ENCODE measurements at regions not wholly inside any gene's neighbourhood (a gene's known extent, or its start where the extent isn't known, plus 50 kb on each side); places are given as distances from the start of the nearest gene placed in this dataset.

DNA sequence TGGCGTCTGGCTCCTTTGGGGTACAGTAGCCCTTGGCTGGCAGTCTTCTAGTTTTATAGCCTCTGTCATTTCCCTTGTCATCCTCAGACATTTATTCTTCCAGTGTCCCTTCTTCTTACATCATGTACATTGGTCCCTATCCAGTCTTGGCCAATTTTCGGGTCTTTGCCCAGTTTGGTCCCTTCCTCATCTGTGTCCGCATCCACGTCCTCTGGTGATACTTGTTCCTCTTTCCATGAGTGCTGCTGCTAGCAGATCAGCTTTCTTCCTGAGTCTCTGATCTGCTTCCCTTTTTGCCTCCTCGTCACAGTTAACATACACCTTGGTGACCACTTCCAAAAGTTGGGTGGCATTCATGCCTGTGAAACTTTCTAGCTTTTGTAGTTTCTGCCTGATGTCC lies 86.2 kb upstream of the GPR6 start:
- Mint-ChIP-seq H3K27ac (ENCODE audit: unreplicated experiment) (peak overlapping the region; percentile 46), H3K4me1 (peaks cover 16% of the 10 kb centered on the region), H3K4me3 (no peak overlapping the region), H3K36me3 (ENCODE audit: low read depth) (peaks cover 3% of the 10 kb centered on the region), H3K27me3 (ENCODE audit: low read depth) (no peaks in the 10 kb centered on the region), H3K9me3 (peaks cover 13% of the 10 kb centered on the region)
- TF ChIP-seq, protein P1, sequence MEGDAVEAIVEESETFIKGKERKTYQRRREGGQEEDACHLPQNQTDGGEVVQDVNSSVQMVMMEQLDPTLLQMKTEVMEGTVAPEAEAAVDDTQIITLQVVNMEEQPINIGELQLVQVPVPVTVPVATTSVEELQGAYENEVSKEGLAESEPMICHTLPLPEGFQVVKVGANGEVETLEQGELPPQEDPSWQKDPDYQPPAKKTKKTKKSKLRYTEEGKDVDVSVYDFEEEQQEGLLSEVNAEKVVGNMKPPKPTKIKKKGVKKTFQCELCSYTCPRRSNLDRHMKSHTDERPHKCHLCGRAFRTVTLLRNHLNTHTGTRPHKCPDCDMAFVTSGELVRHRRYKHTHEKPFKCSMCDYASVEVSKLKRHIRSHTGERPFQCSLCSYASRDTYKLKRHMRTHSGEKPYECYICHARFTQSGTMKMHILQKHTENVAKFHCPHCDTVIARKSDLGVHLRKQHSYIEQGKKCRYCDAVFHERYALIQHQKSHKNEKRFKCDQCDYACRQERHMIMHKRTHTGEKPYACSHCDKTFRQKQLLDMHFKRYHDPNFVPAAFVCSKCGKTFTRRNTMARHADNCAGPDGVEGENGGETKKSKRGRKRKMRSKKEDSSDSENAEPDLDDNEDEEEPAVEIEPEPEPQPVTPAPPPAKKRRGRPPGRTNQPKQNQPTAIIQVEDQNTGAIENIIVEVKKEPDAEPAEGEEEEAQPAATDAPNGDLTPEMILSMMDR (conservative IDR thresholded peaks at IDR 0.05) = no peak
- no peak for DNase-seq (ENCODE audit: low read depth, low spot score)

DNA sequence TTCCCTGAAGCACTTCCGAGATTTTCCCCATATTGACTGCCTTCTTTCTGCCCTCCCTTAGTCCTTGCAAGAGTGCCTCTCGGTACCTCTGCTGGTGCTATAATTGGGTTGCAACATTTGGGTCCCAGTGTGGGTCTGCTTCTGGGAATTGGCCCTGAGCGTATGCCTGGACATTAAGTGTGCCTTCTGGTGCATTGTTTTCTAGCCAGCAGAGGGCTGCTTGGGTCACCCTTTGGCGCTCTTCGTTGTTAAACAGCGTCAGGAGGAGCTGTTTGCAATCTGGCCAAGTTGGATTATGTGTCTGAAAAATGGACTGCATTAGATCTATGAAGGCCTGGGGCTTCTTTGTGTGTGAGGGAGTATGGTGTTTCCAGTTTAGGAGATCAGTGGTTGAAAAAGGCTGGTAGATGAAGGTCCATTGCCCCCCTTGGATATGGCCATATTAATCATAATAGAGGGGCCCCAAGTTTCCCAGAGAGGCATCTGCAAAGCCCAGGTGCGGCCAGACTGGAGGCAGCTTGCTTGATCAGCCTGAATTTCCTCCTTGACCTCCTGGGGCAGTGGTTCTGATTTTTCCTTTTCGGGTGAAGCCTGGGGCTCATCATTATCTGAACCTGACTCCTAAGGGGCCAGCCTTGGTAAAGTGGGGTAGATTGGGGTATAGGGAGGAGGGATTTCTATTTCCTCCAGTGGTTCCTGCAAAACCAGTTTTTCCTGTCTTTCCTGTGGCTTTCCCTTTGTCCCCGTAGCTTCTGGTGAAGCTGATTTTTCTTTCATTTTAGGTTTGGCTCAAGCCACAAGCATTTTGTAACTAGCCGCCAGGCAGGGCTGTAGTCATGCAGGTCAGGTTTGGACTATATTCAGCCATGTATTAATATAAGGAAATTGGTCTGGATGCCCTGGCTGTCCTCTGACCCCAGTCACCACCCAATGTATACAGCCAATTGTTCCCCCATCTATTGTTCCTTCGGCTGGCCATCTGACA lies 85.4 kb upstream of the GPR6 start:
- Mint-ChIP-seq H3K4me1 (peaks cover 24% of the 10 kb centered on the region), H3K27ac (ENCODE audit: unreplicated experiment) (no peak overlapping the region), H3K4me3 (no peak overlapping the region), H3K27me3 (ENCODE audit: low read depth) (no peaks in the 10 kb centered on the region), H3K36me3 (ENCODE audit: low read depth) (peaks cover 3% of the 10 kb centered on the region), H3K9me3 (peaks cover 13% of the 10 kb centered on the region)
- no peak for DNase-seq (ENCODE audit: low read depth, low spot score)
- TF ChIP-seq, protein P1 (conservative IDR thresholded peaks at IDR 0.05) = no peak

- H3K4me1 Mint-ChIP-seq = peaks cover 26% of the 10 kb centered on the region
- H3K27ac Mint-ChIP-seq (ENCODE audit: unreplicated experiment) = no peak overlapping the region
- peaks cover 3% of the 10 kb centered on the region for H3K36me3 Mint-ChIP-seq (ENCODE audit: low read depth)
- peaks cover 13% of the 10 kb centered on the region for H3K9me3 Mint-ChIP-seq
- H3K4me3 Mint-ChIP-seq = no peak overlapping the region
- no peaks in the 10 kb centered on the region for H3K27me3 Mint-ChIP-seq (ENCODE audit: low read depth)
- DNase-seq (ENCODE audit: low read depth, low spot score) = no peak
- TF ChIP-seq, protein P1 (conservative IDR thresholded peaks at IDR 0.05) = no peak
These were observed 84.5 kb upstream of the GPR6 start for GRCh38 chr6:109893606-109894005.

DNA sequence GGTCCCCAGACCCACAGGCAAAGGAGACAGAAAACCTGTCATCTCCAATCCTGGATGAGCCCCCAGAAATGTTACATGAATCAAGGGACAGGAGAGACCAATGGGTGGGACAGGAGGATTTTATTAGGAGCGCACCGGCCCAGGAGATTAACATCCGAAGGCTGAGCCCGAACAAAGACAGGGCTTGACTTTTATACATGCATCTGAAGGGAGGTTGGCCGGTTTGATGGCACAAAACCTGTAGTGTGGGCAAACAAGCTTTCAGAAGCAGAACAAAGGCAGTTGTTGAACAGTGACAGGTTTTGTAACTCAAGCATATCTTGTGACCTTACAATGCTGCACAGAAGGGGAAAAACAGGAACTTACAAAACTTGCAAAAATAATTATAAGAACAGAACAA lies 83.9 kb upstream of the GPR6 start:
- H3K9me3 Mint-ChIP-seq = peaks cover 13% of the 10 kb centered on the region
- no peak overlapping the region for H3K4me3 Mint-ChIP-seq
- peaks cover 26% of the 10 kb centered on the region for H3K4me1 Mint-ChIP-seq
- H3K27me3 Mint-ChIP-seq (ENCODE audit: low read depth) = no peaks in the 10 kb centered on the region
- H3K27ac Mint-ChIP-seq (ENCODE audit: unreplicated experiment) = no peak overlapping the region
- peaks cover 3% of the 10 kb centered on the region for H3K36me3 Mint-ChIP-seq (ENCODE audit: low read depth)
- DNase-seq (ENCODE audit: low read depth, low spot score) = no peak
- TF ChIP-seq, protein P1 (conservative IDR thresholded peaks at IDR 0.05) = no peak

GRCh38 chr6:109896341-109896740 lies 81.8 kb upstream of the GPR6 start:
- Mint-ChIP-seq H3K4me3 (no peak overlapping the region), H3K4me1 (peaks cover 26% of the 10 kb centered on the region), H3K27me3 (ENCODE audit: low read depth) (no peaks in the 10 kb centered on the region)

More at GRCh38 chr6:109896341-109896740, 81.8 kb upstream of the GPR6 start:
- Mint-ChIP-seq H3K9me3 (peaks cover 13% of the 10 kb centered on the region), H3K36me3 (ENCODE audit: low read depth) (peaks cover 3% of the 10 kb centered on the region), H3K27ac (ENCODE audit: unreplicated experiment) (no peak overlapping the region)
- TF ChIP-seq, protein P1 (conservative IDR thresholded peaks at IDR 0.05) = no peak
- no peak for DNase-seq (ENCODE audit: low read depth, low spot score)
